H1 (cell line): ENCODE measurements at regions not wholly inside any gene's neighbourhood (a gene's known extent, or its start where the extent isn't known, plus 50 kb on each side); places are given as distances from the start of the nearest gene placed in this dataset.

ENCODE experiments used
- CTCF ChIA-PET: fragments of 300-600 bp; sonication (Branson Sonifier 250); formaldehyde crosslinking; loops from one replicate; lab custom pipeline; 2021; ENCODE audit not compliant: partially characterized antibody; lab: Charles Lee
- POLR2A ChIA-PET: fragments of 300-600 bp; sonication (Branson Sonifier 250); formaldehyde crosslinking; loops from one replicate; lab custom pipeline; 2021; ENCODE audit warnings: inconsistent platforms; ENCODE audit not compliant: partially characterized antibody; lab: Charles Lee
- DNase-seq, 2 experiments: peaks; one replicate each; pipeline versions ENCODE4 v3.0.0 to v3.0.0-alpha.2; 2010 to 2022; ENCODE audit warnings: low spot score in 2 of 2, low read depth in 1 of 2, mixed read lengths in 1 of 2
- FAIRE-seq: peaks from 2 replicates; lab custom pipeline; 2011; peaks lifted over from hg19 to GRCh38; lab: Jason Lieb, UNC
- H2AFZ ChIP-seq: 2 replicates; pipeline ENCODE4 v1.8.1; 2012; ENCODE audit warnings: low read length, inconsistent platforms
- H2AK5ac ChIP-seq: 2 replicates; pipeline ENCODE4 v1.6.1; 2013; ENCODE audit warnings: low read depth, low read length
- H2BK120ac ChIP-seq: replicated peaks from 2 replicates; pipeline ENCODE3; 2013; ENCODE audit warnings: low read depth, low read length, inconsistent platforms
- H2BK12ac ChIP-seq: 2 replicates; pipeline ENCODE4 v1.6.1; 2013; ENCODE audit warnings: low read depth, low read length
- H2BK15ac ChIP-seq: 2 replicates; pipeline ENCODE4 v1.6.1; 2013; ENCODE audit warnings: low read length
- H2BK20ac ChIP-seq: 2 replicates; pipeline ENCODE4 v1.6.1; 2013; ENCODE audit warnings: low read length
- H2BK5ac ChIP-seq: 2 replicates; pipeline ENCODE4 v1.6.1; 2013; ENCODE audit warnings: low read depth, low read length
- H3K14ac ChIP-seq: 2 replicates; pipeline ENCODE4 v1.6.1; 2013; ENCODE audit warnings: inconsistent platforms; ENCODE audit not compliant: insufficient read length
- H3K18ac ChIP-seq: 2 replicates; pipeline ENCODE4 v1.6.1; 2013; ENCODE audit warnings: low read length; ENCODE audit errors: extremely low read depth
- H3K23ac ChIP-seq: 2 replicates; pipeline ENCODE4 v1.6.1; 2013; ENCODE audit warnings: inconsistent platforms; ENCODE audit not compliant: insufficient read length
- H3K23me2 ChIP-seq: 2 replicates; pipeline ENCODE4 v1.6.1; 2013; ENCODE audit warnings: low read depth, low read length
- H3K27ac ChIP-seq: 2 replicates; pipeline ENCODE4 v1.6.1; 2011; ENCODE audit warnings: low read depth, low read length, inconsistent platforms
- H3K27me3 ChIP-seq, 4 experiments: replicated peaks in 1 of 4; 1 replicate in 1 of 4; 2 replicates in 3 of 4; pipeline versions ENCODE4 v1.6.1 to v1.8.1; 2011 to 2013; ENCODE audit warnings: low read length in 3 of 4, mild to moderate bottlenecking in 3 of 4, inconsistent platforms in 2 of 4, mixed read lengths in 2 of 4, moderate library complexity in 1 of 4; ENCODE audit not compliant: control insufficient read depth in 3 of 4, insufficient read depth in 3 of 4; ENCODE audit errors: extremely low read depth in 1 of 4
- H3K36me3 ChIP-seq, 4 experiments: 2 replicates each; pipeline versions ENCODE4 v1.6.1 to v1.8.1; 2011 to 2013; ENCODE audit warnings: mild to moderate bottlenecking in 4 of 4, low read length in 3 of 4, moderate library complexity in 2 of 4, control low read depth in 1 of 4, inconsistent platforms in 1 of 4; ENCODE audit not compliant: insufficient read depth in 4 of 4, control insufficient read depth in 2 of 4
- H3K4ac ChIP-seq: replicated peaks from 2 replicates; pipeline ENCODE3; 2013; ENCODE audit warnings: low read length, low read depth, mixed read lengths, inconsistent platforms; ENCODE audit not compliant: insufficient read length
- H3K4me1 ChIP-seq, 4 experiments: replicated peaks in 1 of 4; 1 replicate in 1 of 4; 2 replicates in 3 of 4; pipeline versions ENCODE4 v1.6.1 to v1.8.1; 2011 to 2013; ENCODE audit warnings: low read length in 3 of 4, inconsistent platforms in 2 of 4, mixed read lengths in 1 of 4; ENCODE audit not compliant: insufficient read depth in 4 of 4, control insufficient read depth in 3 of 4
- H3K4me2 ChIP-seq, 2 experiments: 2 replicates each; pipeline versions ENCODE4 v1.6.1 to v1.8.1; 2011 to 2013; ENCODE audit warnings: low read depth in 2 of 2, low read length in 2 of 2, control low read depth in 1 of 2, inconsistent platforms in 1 of 2, mild to moderate bottlenecking in 1 of 2; ENCODE audit not compliant: insufficient read depth in 1 of 2
- H3K4me3 ChIP-seq, 4 experiments: fragments of 200-600, 300-600 bp in 1 of 4; sonication (generic), shearing (Covaris generic), sonication (Bioruptor Twin) in 1 of 4; 2 replicates each; pipeline versions ENCODE4 v1.5.1 to v1.8.1; 2011 to 2016; ENCODE audit warnings: low read length in 4 of 4, low read depth in 3 of 4, control low read depth in 2 of 4, inconsistent platforms in 2 of 4, mild to moderate bottlenecking in 2 of 4, mixed read lengths in 1 of 4, moderate library complexity in 1 of 4; ENCODE audit not compliant: insufficient read depth in 2 of 4; ENCODE audit errors: extremely low read depth in 1 of 4
- H3K56ac ChIP-seq: replicated peaks from 2 replicates; pipeline ENCODE3; 2013; ENCODE audit warnings: low read depth, mild to moderate bottlenecking, mixed read lengths, low read length, inconsistent platforms; ENCODE audit not compliant: insufficient read length
- H3K79me1 ChIP-seq: 2 replicates; pipeline ENCODE4 v1.6.1; 2013; ENCODE audit warnings: low read depth, low read length, control low read depth
- H3K79me2 ChIP-seq, 2 experiments: 2 replicates each; pipeline versions ENCODE4 v1.6.1 to v1.8.1; 2012 to 2013; ENCODE audit warnings: low read length in 2 of 2, mild to moderate bottlenecking in 2 of 2, inconsistent platforms in 1 of 2; ENCODE audit not compliant: insufficient read depth in 2 of 2, control insufficient read depth in 1 of 2
- H3K9ac ChIP-seq, 4 experiments: replicated peaks in 1 of 4; 1 replicate in 1 of 4; 2 replicates in 3 of 4; pipeline versions ENCODE4 v1.6.1 to v1.8.1; 2011 to 2013; ENCODE audit warnings: low read depth in 3 of 4, low read length in 3 of 4, control low read depth in 2 of 4, mild to moderate bottlenecking in 2 of 4, moderate library complexity in 2 of 4, inconsistent platforms in 1 of 4; ENCODE audit errors: extremely low read depth in 1 of 4
- H3K9me3 ChIP-seq, 2 experiments: 2 replicates each; pipeline versions ENCODE4 v1.6.1 to v1.8.1; 2012 to 2013; ENCODE audit warnings: mild to moderate bottlenecking in 2 of 2, moderate library complexity in 2 of 2, control low read depth in 1 of 2, inconsistent platforms in 1 of 2, low read depth in 1 of 2, low read length in 1 of 2, mixed read lengths in 1 of 2; ENCODE audit not compliant: insufficient read depth in 2 of 2
- H4K20me1 ChIP-seq, 2 experiments: replicated peaks in 1 of 2; 2 replicates each; pipeline versions ENCODE3 to v1.8.1; 2011 to 2013; ENCODE audit warnings: inconsistent platforms in 2 of 2, low read length in 2 of 2, mild to moderate bottlenecking in 1 of 2; ENCODE audit not compliant: insufficient read depth in 2 of 2, control insufficient read depth in 1 of 2
- H4K5ac ChIP-seq: 2 replicates; pipeline ENCODE4 v1.6.1; 2013; ENCODE audit warnings: low read length, low read depth, mixed read lengths, inconsistent platforms; ENCODE audit not compliant: insufficient read length
- H4K8ac ChIP-seq: 2 replicates; pipeline ENCODE4 v1.8.0; 2013; ENCODE audit warnings: mild to moderate bottlenecking, moderate library complexity, low read length, inconsistent platforms; ENCODE audit not compliant: insufficient read depth; ENCODE audit errors: extremely low read depth
- H4K91ac ChIP-seq: replicated peaks from 2 replicates; pipeline ENCODE3; 2013; ENCODE audit warnings: low read length, mixed read lengths, inconsistent platforms; ENCODE audit not compliant: insufficient read length
- BCL11A ChIP-seq, 2 experiments: IDR thresholded peaks; one replicate each; pipeline ENCODE4 v1.6.1; 2011; ENCODE audit warnings: low read depth in 2 of 2, low read length in 2 of 2, mild to moderate bottlenecking in 2 of 2
- CBX5 ChIP-seq: fragments of 300-800, 300-1000 bp; sonication (generic); IDR thresholded peaks from 2 replicates; pipeline ENCODE4 v1.7.1; 2016; ENCODE audit warnings: antibody characterized with exemption, low read length, low read depth
- CTBP2 ChIP-seq: IDR thresholded peaks from 2 replicates; pipeline ENCODE4 v1.7.0; 2011; ENCODE audit warnings: borderline replicate concordance, mild to moderate bottlenecking, moderate library complexity, mixed read lengths, low read length; ENCODE audit not compliant: insufficient read depth, insufficient read length
- EGR1 ChIP-seq: IDR thresholded peaks from 2 replicates; pipeline ENCODE4 v1.6.1; 2011; ENCODE audit warnings: low read depth, low read length, borderline replicate concordance
- PHF8 ChIP-seq: fragments of 200-600 bp; sonication (generic); conservative IDR thresholded peaks from 2 replicates; pipeline ENCODE4 v1.7.1; 2012; ENCODE audit warnings: low read depth, mild to moderate bottlenecking, inconsistent platforms, low read length, moderate library complexity
- RNF2 ChIP-seq: fragments of 200-900, 300-1000 bp; sonication (generic); IDR thresholded peaks from 2 replicates; pipeline ENCODE4 v1.7.1; 2016; ENCODE audit warnings: borderline replicate concordance, low read depth, mild to moderate bottlenecking, antibody characterized with exemption, low read length; ENCODE audit not compliant: poor library complexity, severe bottlenecking; ENCODE audit errors: missing control alignments
- SAP30 ChIP-seq: fragments of 300-600 bp; sonication (generic); IDR thresholded peaks from 2 replicates; pipeline ENCODE4 v1.7.1; 2012; ENCODE audit warnings: low read length, moderate library complexity, mild to moderate bottlenecking, inconsistent platforms; ENCODE audit not compliant: insufficient read depth, insufficient replicate concordance
- SIRT6 ChIP-seq: IDR thresholded peaks from one replicate; pipeline ENCODE4 v1.7.1; 2012; ENCODE audit warnings: low read length, inconsistent platforms
- SIX5 ChIP-seq: IDR thresholded peaks from 2 replicates; pipeline ENCODE4 v1.6.1; 2011; ENCODE audit warnings: mild to moderate bottlenecking, low read depth, low read length
- SP1 ChIP-seq: IDR thresholded peaks from 2 replicates; pipeline ENCODE4 v1.6.1; 2011; ENCODE audit warnings: low read depth, low read length
- TEAD4 ChIP-seq: IDR thresholded peaks from 2 replicates; pipeline ENCODE4 v1.6.1; 2012; ENCODE audit warnings: low read depth, low read length, inconsistent platforms, mixed read lengths
- TF ChIP-seq, protein P1 (sequence below): IDR thresholded peaks from 2 replicates; pipeline ENCODE4 v1.6.1; 2012; ENCODE audit warnings: low read length, inconsistent platforms

DNA sequence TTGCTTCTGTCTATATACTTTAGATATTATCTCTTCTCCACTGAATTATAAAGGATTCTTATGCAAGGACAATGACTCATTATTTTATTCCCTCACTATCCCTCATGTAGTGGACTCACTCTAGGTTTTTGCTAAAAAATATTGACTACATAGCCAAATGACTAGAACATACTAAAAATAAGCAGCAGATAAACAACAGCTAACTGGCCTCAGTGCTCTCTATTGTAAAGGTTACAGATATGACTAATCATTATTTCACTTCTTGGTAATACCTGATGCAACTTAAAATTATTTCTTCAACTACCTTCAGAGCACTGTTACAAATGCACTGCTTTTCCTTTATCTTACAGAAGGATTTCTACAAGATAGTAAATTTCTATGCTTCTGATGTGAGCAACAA lies 147.6 kb upstream of the DEPDC1 start:
- no peak overlapping the region for H2BK120ac ChIP-seq
- no peaks in the 10 kb centered on the region for H4K20me1 ChIP-seq
- H4K8ac ChIP-seq: no peak overlapping the region
- TF ChIP-seq TEAD4 (no peak), SP1 (no peak), BCL11A (IDR thresholded peaks at IDR 0.05; ENCODE audit: low read depth in 2 of 2, low read length in 2 of 2) (no peak), CBX5 (no peak), SIX5 (no peak), EGR1 (no peak), SAP30 (no peak), SIRT6 (no peak), CTBP2 (no peak), PHF8 (no peak), RNF2 (no peak)
- TF ChIP-seq, protein P1, sequence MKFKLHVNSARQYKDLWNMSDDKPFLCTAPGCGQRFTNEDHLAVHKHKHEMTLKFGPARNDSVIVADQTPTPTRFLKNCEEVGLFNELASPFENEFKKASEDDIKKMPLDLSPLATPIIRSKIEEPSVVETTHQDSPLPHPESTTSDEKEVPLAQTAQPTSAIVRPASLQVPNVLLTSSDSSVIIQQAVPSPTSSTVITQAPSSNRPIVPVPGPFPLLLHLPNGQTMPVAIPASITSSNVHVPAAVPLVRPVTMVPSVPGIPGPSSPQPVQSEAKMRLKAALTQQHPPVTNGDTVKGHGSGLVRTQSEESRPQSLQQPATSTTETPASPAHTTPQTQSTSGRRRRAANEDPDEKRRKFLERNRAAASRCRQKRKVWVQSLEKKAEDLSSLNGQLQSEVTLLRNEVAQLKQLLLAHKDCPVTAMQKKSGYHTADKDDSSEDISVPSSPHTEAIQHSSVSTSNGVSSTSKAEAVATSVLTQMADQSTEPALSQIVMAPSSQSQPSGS: no peak
- H3K79me1 ChIP-seq: no peaks in the 10 kb centered on the region
- no peak overlapping the region for H2BK5ac ChIP-seq
- H3K23ac ChIP-seq: no peak overlapping the region
- no peak overlapping the region for H4K5ac ChIP-seq
- H2BK15ac ChIP-seq: no peak overlapping the region
- H2AFZ ChIP-seq: no peak overlapping the region
- no peak overlapping the region for H2AK5ac ChIP-seq
- CTCF ChIA-PET: no interaction called here
- H2BK20ac ChIP-seq: no peak overlapping the region
- H3K23me2 ChIP-seq: no peaks in the 10 kb centered on the region
- H3K18ac ChIP-seq: no peak overlapping the region
- no peak overlapping the region for H3K4me2 ChIP-seq
- no peak overlapping the region for H3K9ac ChIP-seq
- H3K4me3 ChIP-seq: no peak overlapping the region
- H3K27me3 ChIP-seq: no peaks in the 10 kb centered on the region
- FAIRE-seq (no peak), DNase-seq (no peak)
- H3K27ac ChIP-seq: no peak overlapping the region
- no peak overlapping the region for H3K4ac ChIP-seq
- no peak overlapping the region for H2BK12ac ChIP-seq
- H3K79me2 ChIP-seq: no peaks in the 10 kb centered on the region
- H3K9me3 ChIP-seq: no peaks in the 10 kb centered on the region
- H4K91ac ChIP-seq: no peak overlapping the region
- no peaks in the 10 kb centered on the region for H3K4me1 ChIP-seq
- no peak overlapping the region for H3K56ac ChIP-seq
- POLR2A ChIA-PET: no interaction called here
- H3K36me3 ChIP-seq: no peaks in the 10 kb centered on the region
- no peak overlapping the region for H3K14ac ChIP-seq
